Loucy (cell line): ENCODE measurements at regions not wholly inside any gene's neighbourhood (a gene's known extent, or its start where the extent isn't known, plus 50 kb on each side); places are given as distances from the start of the nearest gene placed in this dataset.
"Not testable (repeated sequence)": the region's sequence is repeated elsewhere in the genome, so short reads cannot be mapped to it uniquely, and the experiment has no call there.

Experiments used
- H2AFZ ChIP-seq: fragments of 200-600 bp; sonication (generic); 2 replicates; pipeline ENCODE4 v1.6.0; 2016; ENCODE audit warnings: antibody characterized with exemption, mild to moderate bottlenecking, low read length, moderate library complexity
- H3F3A ChIP-seq: fragments of 200-600 bp; 2 replicates; pipeline ENCODE4 v1.6.0; 2016; ENCODE audit warnings: antibody characterized with exemption, low read depth, mild to moderate bottlenecking
- H3K27me3 ChIP-seq: fragments of 200-600 bp; sonication (generic); 2 replicates; pipeline ENCODE4 v1.6.1; 2014; ENCODE audit warnings: low read length, mild to moderate bottlenecking; ENCODE audit not compliant: insufficient read depth, poor library complexity, severe bottlenecking
- H3K36me3 ChIP-seq: fragments of 200-600 bp; sonication (generic); 2 replicates; pipeline ENCODE4 v1.6.1; 2016; ENCODE audit warnings: low read length; ENCODE audit not compliant: insufficient read depth
- H3K4me1 ChIP-seq: fragments of 200-600 bp; sonication (generic); 2 replicates; pipeline ENCODE4 v1.5.1; 2014; ENCODE audit warnings: low read length, mild to moderate bottlenecking; ENCODE audit not compliant: insufficient read depth, poor library complexity, severe bottlenecking
- H3K4me2 ChIP-seq: fragments of 200-600 bp; sonication (generic); 2 replicates; pipeline ENCODE4 v1.6.0; 2014; ENCODE audit warnings: antibody characterized with exemption, low read length, low read depth, mild to moderate bottlenecking; ENCODE audit not compliant: poor library complexity, severe bottlenecking
- H3K4me3 ChIP-seq: fragments of 200-600 bp; sonication (generic); 2 replicates; pipeline ENCODE4 v1.5.1; 2014; ENCODE audit warnings: low read length, mild to moderate bottlenecking, mixed read lengths; ENCODE audit not compliant: poor library complexity, severe bottlenecking
- H3K79me2 ChIP-seq: fragments of 200-600 bp; sonication (generic); 2 replicates; pipeline ENCODE4 v1.6.1; 2014; ENCODE audit warnings: low read length; ENCODE audit not compliant: insufficient read depth
- H3K9ac ChIP-seq: fragments of 200-600 bp; sonication (generic); 2 replicates; pipeline ENCODE4 v1.6.0; 2014; ENCODE audit warnings: mild to moderate bottlenecking, low read depth, low read length, moderate library complexity; ENCODE audit not compliant: poor library complexity, severe bottlenecking
- H3K9me2 ChIP-seq: fragments of 200-600 bp; sonication (generic); replicated peaks from 2 replicates; pipeline ENCODE4 v1.6.1; 2016; ENCODE audit warnings: low read depth, low read length, mixed read lengths
- H3K9me3 ChIP-seq: fragments of 200-600 bp; sonication (generic); 2 replicates; pipeline ENCODE4 v1.6.1; 2014; ENCODE audit warnings: mild to moderate bottlenecking, antibody characterized with exemption, low read length, low read depth; ENCODE audit not compliant: insufficient read depth
- H4K20me1 ChIP-seq: fragments of 200-600 bp; sonication (generic); 2 replicates; pipeline ENCODE4 v1.6.0; 2014; ENCODE audit warnings: antibody characterized with exemption, low read length, mild to moderate bottlenecking; ENCODE audit not compliant: insufficient read depth, poor library complexity, severe bottlenecking
- CTCF ChIP-seq: fragments of 200-600 bp; sonication (generic); conservative IDR thresholded peaks from 2 replicates; pipeline ENCODE4 v1.5.1; 2014; ENCODE audit warnings: mild to moderate bottlenecking, antibody characterized with exemption, low read length
- EZH2phosphoT487 ChIP-seq: fragments of 200-600 bp; IDR thresholded peaks from 2 replicates; pipeline ENCODE4 v1.6.1; 2018; ENCODE audit warnings: antibody characterized with exemption, mild to moderate bottlenecking, moderate library complexity, borderline replicate concordance

DNA sequence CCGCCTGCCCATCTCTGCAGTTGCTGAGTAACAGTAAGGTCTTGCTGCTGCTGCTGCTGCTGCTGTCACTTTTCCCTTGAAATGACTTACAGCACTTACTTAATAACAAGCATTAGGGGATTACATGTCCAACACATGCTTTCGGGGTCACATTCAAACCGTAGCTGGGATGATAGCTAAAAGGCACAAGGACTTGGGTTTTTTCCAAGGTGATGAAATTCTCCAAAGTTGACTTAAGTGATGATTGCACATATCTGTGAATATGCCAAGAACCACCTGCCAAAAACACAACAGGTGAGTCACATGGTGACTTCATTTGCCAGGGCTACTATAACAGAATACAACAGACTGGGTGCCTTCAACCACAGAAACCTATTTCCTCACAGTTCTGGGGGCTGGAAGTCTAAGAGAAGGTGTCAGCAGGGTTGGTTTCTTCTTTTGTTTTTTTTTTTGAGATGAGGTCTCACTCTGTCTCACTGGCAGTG lies 121.9 kb upstream of the TNRC6C start:
- H3K79me2 ChIP-seq: no peaks in the 10 kb centered on the region
- no peak overlapping the region for H2AFZ ChIP-seq
- H3K36me3 ChIP-seq: no peaks in the 10 kb centered on the region
- no peaks in the 10 kb centered on the region for H3F3A ChIP-seq
- H3K4me1 ChIP-seq: peaks cover 45% of the 10 kb centered on the region
- no peaks in the 10 kb centered on the region for H4K20me1 ChIP-seq
- H3K9ac ChIP-seq: no peak overlapping the region
- no peak overlapping the region for H3K4me3 ChIP-seq
- TF ChIP-seq EZH2phosphoT487: no peak
- no peak overlapping the region for H3K4me2 ChIP-seq
- no peaks in the 10 kb centered on the region for H3K9me3 ChIP-seq
- no peaks in the 10 kb centered on the region for H3K9me2 ChIP-seq
- no peaks in the 10 kb centered on the region for H3K27me3 ChIP-seq

GRCh38 chr17:77837072-77837471 lies 121.4 kb upstream of the TNRC6C start:
- not testable (repeated sequence) for H3K36me3 ChIP-seq, H2AFZ ChIP-seq, H3K9me3 ChIP-seq, H3K79me2 ChIP-seq, H4K20me1 ChIP-seq, H3K4me3 ChIP-seq, H3F3A ChIP-seq, H3K4me2 ChIP-seq, H3K27me3 ChIP-seq, H3K9me2 ChIP-seq, H3K9ac ChIP-seq
- H3K4me1 ChIP-seq: peaks cover 50% of the 10 kb centered on the region

DNA sequence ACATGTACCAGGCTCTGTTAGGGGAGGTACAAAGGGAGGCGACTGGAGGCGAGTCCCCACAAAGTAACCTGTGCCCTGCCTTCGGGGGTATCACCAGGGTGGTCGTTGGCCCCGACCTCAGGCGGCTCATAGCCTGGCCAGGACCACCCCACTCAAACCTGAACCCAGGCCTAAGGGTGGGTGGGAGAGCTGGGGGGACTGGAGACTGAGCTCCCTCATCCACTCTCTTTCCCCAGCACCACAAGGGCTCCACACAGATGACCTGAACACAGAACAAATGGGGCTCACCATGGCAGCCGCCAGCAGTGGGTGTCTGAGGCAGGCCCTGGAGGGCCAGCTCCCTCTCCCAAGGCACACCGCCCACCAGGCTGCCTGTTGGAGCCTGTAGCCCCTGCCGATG lies 120.6 kb upstream of the TNRC6C start:
- H3K4me3 ChIP-seq: no peak overlapping the region

GRCh38 chr17:77838748-77839697 lies 119.5 kb upstream of the TNRC6C start:
- Histone ChIP-seq H4K20me1 (no peaks in the 10 kb centered on the region), H3K27me3 (no peaks in the 10 kb centered on the region), H3K4me2 (no peak overlapping the region), H3F3A (peaks cover 10% of the 10 kb centered on the region), H3K79me2 (no peaks in the 10 kb centered on the region), H3K4me3 (no peak overlapping the region), H3K9ac (no peak overlapping the region), H2AFZ (no peak overlapping the region), H3K36me3 (no peaks in the 10 kb centered on the region), H3K9me2 (no peaks in the 10 kb centered on the region), H3K4me1 (peaks cover 62% of the 10 kb centered on the region), H3K9me3 (no peaks in the 10 kb centered on the region)
- TF ChIP-seq CTCF (no peak), EZH2phosphoT487 (no peak)

More for the DNA sequence above, 120.6 kb upstream of the TNRC6C start:
- TF ChIP-seq EZH2phosphoT487: no peak
- Histone ChIP-seq H3K79me2 (no peaks in the 10 kb centered on the region), H3K4me1 (peaks cover 59% of the 10 kb centered on the region), H4K20me1 (no peaks in the 10 kb centered on the region), H3K36me3 (no peaks in the 10 kb centered on the region), H3F3A (0 out of 2 replicates have a peak, but pooled peaks cover under 1% of the 10 kb centered on the region), H3K9ac (no peak overlapping the region), H3K27me3 (no peaks in the 10 kb centered on the region), H3K4me2 (no peak overlapping the region), H3K9me3 (no peaks in the 10 kb centered on the region), H2AFZ (no peak overlapping the region), H3K9me2 (no peaks in the 10 kb centered on the region)
